GM12864 (cell line): ENCODE measurements at regions not wholly inside any gene's neighbourhood (a gene's known extent, or its start where the extent isn't known, plus 50 kb on each side); places are given as distances from the start of the nearest gene placed in this dataset.

Experiments used
- DNase-seq: peaks from one replicate; pipeline ENCODE4 v3.0.0-alpha.2; 2011; ENCODE audit warnings: low read depth
- H3K4me3 ChIP-seq: 2 replicates; pipeline ENCODE4 v1.5.1; 2011; ENCODE audit warnings: mild to moderate bottlenecking, low read depth, low read length, control low read depth
- CTCF ChIP-seq: IDR thresholded peaks from 2 replicates; pipeline ENCODE4 v1.5.1; 2011; ENCODE audit warnings: low read depth, mild to moderate bottlenecking, moderate library complexity, low read length, control low read depth, inconsistent platforms; ENCODE audit errors: missing control alignments

GRCh38 chr2:173584676-173585458, 230.2 kb downstream of the CDCA7 start:
- TF ChIP-seq CTCF: no peak
- no peak for DNase-seq
- H3K4me3 ChIP-seq: no peak overlapping the region

- no peak overlapping the region for H3K4me3 ChIP-seq
- no peak for TF ChIP-seq CTCF
- DNase-seq: no peak
Observed at GRCh38 chr2:173588931-173589369, 234.3 kb downstream of the CDCA7 start.

- no peak for TF ChIP-seq CTCF
- DNase-seq: no peak
- no peak overlapping the region for H3K4me3 ChIP-seq
Observed at GRCh38 chr2:173589604-173590275, 235.1 kb downstream of the CDCA7 start.

GRCh38 chr2:173590276-173590861, 235.7 kb downstream of the CDCA7 start:
- no peak for DNase-seq
- no peak overlapping the region for H3K4me3 ChIP-seq
- no peak for TF ChIP-seq CTCF

- no peak overlapping the region for H3K4me3 ChIP-seq
- DNase-seq: no peak
- TF ChIP-seq CTCF: no peak
Observed at GRCh38 chr2:173593109-173593508, 238.4 kb downstream of the CDCA7 start.

- TF ChIP-seq CTCF: no peak
- no peak overlapping the region for H3K4me3 ChIP-seq
- DNase-seq: no peak
Observed at GRCh38 chr2:173596244-173596643, 241.6 kb downstream of the CDCA7 start.
